Rectal smooth muscle tissue (tissue), 1 donor: ENCODE measurements at regions not wholly inside any gene's neighbourhood (a gene's known extent, or its start where the extent isn't known, plus 50 kb on each side); places are given as distances from the start of the nearest gene placed in this dataset.
"Not testable (repeated sequence)": the region's sequence is repeated elsewhere in the genome, so short reads cannot be mapped to it uniquely, and the experiment has no call there.

Source experiments
- H3K27ac ChIP-seq: one replicate; pipeline ENCODE4 v1.7.0; 2013; ENCODE audit warnings: low read depth, low read length, inconsistent platforms
- H3K27me3 ChIP-seq: one replicate; pipeline ENCODE4 v1.7.0; 2013; ENCODE audit warnings: low read length; ENCODE audit not compliant: control insufficient read depth, insufficient read depth
- H3K36me3 ChIP-seq: one replicate; pipeline ENCODE4 v1.7.0; 2013; ENCODE audit warnings: low read length; ENCODE audit not compliant: control insufficient read depth, insufficient read depth
- H3K4me1 ChIP-seq: one replicate; pipeline ENCODE4 v1.7.0; 2013; ENCODE audit warnings: low read length; ENCODE audit not compliant: control insufficient read depth, insufficient read depth
- H3K4me3 ChIP-seq: one replicate; pipeline ENCODE4 v1.7.0; 2013; ENCODE audit warnings: low read length
- H3K9ac ChIP-seq: one replicate; pipeline ENCODE4 v1.7.0; 2013; ENCODE audit warnings: low read length

DNA sequence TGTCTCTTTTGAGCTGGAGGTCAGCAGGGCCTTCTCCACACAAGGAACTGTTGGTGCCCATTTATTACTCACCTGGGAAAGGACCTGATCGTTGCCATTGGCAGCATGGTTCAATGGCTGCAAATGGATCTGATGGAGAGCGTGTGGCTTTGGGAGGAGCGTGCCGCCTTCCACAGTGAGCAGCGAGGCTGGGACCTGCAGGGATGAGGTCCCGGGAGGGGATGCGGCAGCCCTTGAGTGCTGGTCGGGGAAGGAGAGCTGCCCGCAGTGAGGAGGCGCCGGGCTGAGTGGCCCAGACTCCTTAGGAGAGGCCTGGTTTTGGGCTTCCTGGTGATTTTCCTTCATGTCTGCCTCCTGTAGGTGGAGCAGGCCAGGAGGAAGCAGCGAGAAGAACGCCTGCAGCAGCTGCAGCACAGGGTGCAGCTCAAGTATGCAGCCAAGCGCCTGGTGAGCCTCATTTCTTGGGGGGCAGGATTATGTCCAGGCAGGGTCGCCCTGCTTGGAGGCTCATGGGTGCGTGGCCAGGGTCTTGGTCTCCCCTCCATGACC is 86.0 kb upstream of the PZP start:
- not testable (repeated sequence) for H3K4me1 ChIP-seq, H3K4me3 ChIP-seq

DNA sequence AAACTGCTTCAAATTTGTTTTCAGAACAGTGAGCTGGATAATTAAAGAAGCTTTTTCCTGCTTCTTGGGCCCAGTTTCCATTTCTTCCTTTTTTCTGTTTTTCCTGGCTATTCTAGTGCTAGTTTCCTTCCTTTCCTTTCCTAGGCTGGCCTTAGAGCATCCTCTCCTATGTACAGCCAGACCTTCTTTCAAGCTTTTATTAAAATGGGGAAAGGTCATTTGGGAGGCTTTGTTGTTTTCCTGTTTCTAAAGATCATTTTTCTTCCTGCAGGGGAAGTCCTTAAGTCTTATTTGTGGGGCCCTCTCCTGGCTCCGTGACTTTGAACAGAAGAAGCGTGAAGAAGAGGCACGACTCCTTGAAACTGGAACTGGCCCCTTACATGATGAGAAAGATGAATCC is 85.2 kb upstream of the PZP start:
- H3K27me3 ChIP-seq, H3K36me3 ChIP-seq, H3K27ac ChIP-seq, H3K4me1 ChIP-seq, H3K4me3 ChIP-seq, H3K9ac ChIP-seq: not testable (repeated sequence)

More for the DNA sequence above, 86.0 kb upstream of the PZP start:
- H3K27me3 ChIP-seq, H3K36me3 ChIP-seq, H3K9ac ChIP-seq, H3K27ac ChIP-seq: not testable (repeated sequence)

DNA sequence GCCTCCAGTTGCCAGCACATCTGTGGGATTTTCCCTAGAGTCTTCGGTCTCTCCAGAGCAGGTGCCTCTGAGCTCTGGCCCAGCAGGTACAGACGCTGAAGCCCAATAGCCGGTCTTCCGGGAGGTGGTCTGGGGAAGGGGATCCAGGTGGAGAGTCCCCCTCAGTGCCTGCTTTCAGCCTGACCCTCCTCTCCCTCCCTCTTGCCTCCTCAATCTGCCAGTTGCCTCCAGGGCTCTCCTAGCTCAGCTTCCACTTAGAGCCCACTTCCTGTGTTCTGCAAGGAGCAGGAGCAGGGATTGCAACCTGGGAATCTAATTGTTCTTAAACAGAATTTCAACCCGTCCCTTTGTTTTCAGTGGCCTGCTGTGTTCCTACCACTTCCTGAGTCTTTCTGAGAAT is 81.8 kb upstream of the PZP start:
- H3K4me1 ChIP-seq, H3K27me3 ChIP-seq, H3K9ac ChIP-seq, H3K4me3 ChIP-seq, H3K27ac ChIP-seq, H3K36me3 ChIP-seq: not testable (repeated sequence)

GRCh38 chr12:9284724-9285123 is 76.5 kb upstream of the PZP start:
- H3K4me3 ChIP-seq, H3K27ac ChIP-seq, H3K36me3 ChIP-seq, H3K9ac ChIP-seq, H3K4me1 ChIP-seq, H3K27me3 ChIP-seq: not testable (repeated sequence)

- not testable (repeated sequence) for H3K36me3 ChIP-seq, H3K27me3 ChIP-seq, H3K4me1 ChIP-seq
- Histone ChIP-seq H3K27ac (peak overlapping the region; percentile 10), H3K9ac (peak overlapping the region; percentile 8), H3K4me3 (peak overlapping the region; percentile 61)
Observed at GRCh38 chr12:9284197-9284596, 76.0 kb upstream of the PZP start.

DNA sequence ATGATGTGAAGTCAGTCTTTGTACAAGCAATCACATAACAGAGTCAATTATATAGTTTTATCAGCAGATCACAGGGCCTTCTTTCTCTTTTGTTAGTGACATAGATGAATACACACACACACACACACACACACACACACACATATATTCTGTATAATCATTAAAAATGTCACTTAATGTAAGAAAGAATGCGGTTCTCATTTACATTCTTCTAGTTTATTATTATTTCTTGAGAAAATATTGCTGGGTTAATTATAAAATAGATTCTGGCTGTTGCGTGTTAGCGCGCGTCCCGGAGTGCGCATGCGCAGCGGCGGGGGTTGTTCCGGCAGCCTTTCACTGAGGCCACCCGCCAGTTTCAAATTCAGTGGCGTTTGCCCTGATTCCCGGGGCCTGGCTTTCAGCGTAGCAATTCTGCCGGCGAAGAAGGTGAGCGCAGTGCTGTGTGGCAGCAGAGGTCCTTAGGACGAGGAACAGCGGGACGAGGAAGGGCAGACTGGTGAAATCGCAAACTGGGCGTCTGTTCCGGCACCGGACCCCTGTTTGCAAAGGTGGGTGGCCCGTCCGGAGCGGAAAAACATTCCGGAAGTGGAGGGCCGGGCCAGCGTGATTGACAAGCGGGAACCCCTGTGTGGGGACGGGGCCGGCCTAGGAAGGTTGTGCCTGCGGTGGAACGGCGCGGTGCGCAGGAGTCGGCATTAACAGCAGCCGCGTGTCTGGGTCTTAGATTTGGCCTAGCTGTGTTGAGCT is 75.3 kb upstream of the PZP start:
- peak overlapping the region; percentile 80 for H3K27ac ChIP-seq
- not testable (repeated sequence) for H3K36me3 ChIP-seq, H3K4me1 ChIP-seq, H3K27me3 ChIP-seq
- H3K9ac ChIP-seq = peak overlapping the region; percentile 3
- peak overlapping the region; percentile 65 for H3K4me3 ChIP-seq

- no peaks in the 10 kb centered on the region for H3K27me3 ChIP-seq
- no peaks in the 10 kb centered on the region for H3K36me3 ChIP-seq
- H3K27ac ChIP-seq = no peak overlapping the region
- H3K9ac ChIP-seq = no peak overlapping the region
- no peaks in the 10 kb centered on the region for H3K4me1 ChIP-seq
- H3K4me3 ChIP-seq = no peak overlapping the region
Observed at GRCh38 chr12:9276990-9277389, 68.8 kb upstream of the PZP start.

- H3K9ac ChIP-seq = no peak overlapping the region
- no peak overlapping the region for H3K27ac ChIP-seq
- no peaks in the 10 kb centered on the region for H3K27me3 ChIP-seq
- H3K4me3 ChIP-seq = no peak overlapping the region
- H3K4me1 ChIP-seq = no peaks in the 10 kb centered on the region
- H3K36me3 ChIP-seq = no peaks in the 10 kb centered on the region
Observed at GRCh38 chr12:9273276-9273675, 65.1 kb upstream of the PZP start.

DNA sequence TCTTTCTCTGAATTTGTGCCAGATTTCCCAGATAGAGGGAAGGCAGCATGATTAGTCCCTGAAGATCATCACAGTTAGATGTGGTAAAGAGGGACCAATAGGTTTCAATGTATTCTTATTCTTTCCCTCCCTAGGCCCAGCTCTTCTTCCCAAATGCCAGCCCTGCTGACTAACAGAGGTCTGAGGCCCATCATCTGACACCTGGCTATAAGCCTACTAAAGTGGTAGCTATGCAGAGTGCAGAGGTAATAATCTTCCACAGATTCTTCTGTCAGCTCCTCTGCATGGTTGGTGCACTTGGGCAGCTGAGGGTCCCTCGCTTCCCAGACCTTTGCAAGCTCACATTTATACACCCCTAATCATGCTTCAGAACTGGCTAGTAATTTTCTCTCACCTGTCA is 63.7 kb upstream of the PZP start:
- H3K4me3 ChIP-seq = no peak overlapping the region
- H3K27me3 ChIP-seq = no peaks in the 10 kb centered on the region
- no peaks in the 10 kb centered on the region for H3K4me1 ChIP-seq
- no peak overlapping the region for H3K9ac ChIP-seq
- no peak overlapping the region for H3K27ac ChIP-seq
- no peaks in the 10 kb centered on the region for H3K36me3 ChIP-seq

GRCh38 chr12:9264546-9264945 is 56.4 kb upstream of the PZP start:
- H3K36me3 ChIP-seq = no peaks in the 10 kb centered on the region
- no peaks in the 10 kb centered on the region for H3K4me1 ChIP-seq
- no peak overlapping the region for H3K4me3 ChIP-seq
- no peak overlapping the region for H3K27ac ChIP-seq
- no peaks in the 10 kb centered on the region for H3K27me3 ChIP-seq
- no peak overlapping the region for H3K9ac ChIP-seq

DNA sequence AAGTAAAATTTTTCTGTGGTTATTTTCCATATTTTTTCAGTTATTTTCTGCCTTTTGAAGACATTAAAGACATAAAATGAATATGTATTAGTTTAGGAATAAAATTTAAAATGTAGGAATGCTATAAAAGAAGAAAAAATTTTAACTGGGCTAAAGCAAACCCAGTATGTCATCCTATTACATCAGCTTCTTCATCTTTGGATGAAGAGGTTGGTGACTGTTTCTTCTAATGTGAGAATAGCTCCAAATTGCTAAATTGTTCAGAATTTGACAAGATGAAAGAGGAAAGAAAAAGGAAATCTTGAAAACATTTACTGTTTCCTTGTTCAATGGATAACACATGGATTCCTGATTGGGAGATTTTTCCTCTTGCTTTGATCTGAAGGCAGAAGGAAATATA is 52.7 kb upstream of the PZP start:
- no peaks in the 10 kb centered on the region for H3K4me1 ChIP-seq
- no peak overlapping the region for H3K4me3 ChIP-seq
- H3K27me3 ChIP-seq = no peaks in the 10 kb centered on the region
- no peak overlapping the region for H3K9ac ChIP-seq
- H3K36me3 ChIP-seq = no peaks in the 10 kb centered on the region
- no peak overlapping the region for H3K27ac ChIP-seq

GRCh38 chr12:9258676-9259075 is 50.5 kb upstream of the PZP start:
- Histone ChIP-seq H3K27ac (no peak overlapping the region), H3K36me3 (no peaks in the 10 kb centered on the region), H3K4me1 (no peaks in the 10 kb centered on the region), H3K4me3 (no peak overlapping the region), H3K9ac (no peak overlapping the region), H3K27me3 (no peaks in the 10 kb centered on the region)
